VCaP (cell line): ENCODE measurements at regions not wholly inside any gene's neighbourhood (a gene's known extent, or its start where the extent isn't known, plus 50 kb on each side); places are given as distances from the start of the nearest gene placed in this dataset.
"Not testable (repeated sequence)": the region's sequence is repeated elsewhere in the genome, so short reads cannot be mapped to it uniquely, and the experiment has no call there.

ENCODE experiments used
- H3K27ac ChIP-seq: fragments of 450-650 bp; 2 replicates; pipeline ENCODE4 v1.5.1; 2017
- TF ChIP-seq, protein P1 (sequence below): fragments of 450-650 bp; conservative IDR thresholded peaks from 2 replicates; pipeline ENCODE4 v1.5.1; 2017; ENCODE audit warnings: mild to moderate bottlenecking, moderate library complexity

DNA sequence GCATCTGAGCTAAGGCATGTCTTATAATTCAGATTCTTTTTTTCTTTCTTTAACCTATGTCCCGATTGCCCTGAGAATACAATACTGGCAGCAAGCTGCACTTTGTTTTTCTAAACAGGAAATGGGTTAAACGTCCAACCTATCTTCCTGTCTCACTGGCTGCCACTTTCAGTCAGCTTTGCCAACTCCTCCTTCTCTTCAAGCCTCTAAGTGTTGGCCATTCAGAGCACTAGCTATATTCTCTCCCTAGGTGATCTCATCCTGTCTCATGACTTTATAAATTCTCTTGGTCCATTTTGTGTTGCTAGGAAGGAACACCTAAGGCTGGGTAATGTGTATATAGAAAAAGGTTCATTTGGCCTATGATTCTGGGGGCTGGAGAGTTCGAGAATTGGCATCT, 109.5 kb upstream of the TSC22D1 start:
- TF ChIP-seq, protein P1, sequence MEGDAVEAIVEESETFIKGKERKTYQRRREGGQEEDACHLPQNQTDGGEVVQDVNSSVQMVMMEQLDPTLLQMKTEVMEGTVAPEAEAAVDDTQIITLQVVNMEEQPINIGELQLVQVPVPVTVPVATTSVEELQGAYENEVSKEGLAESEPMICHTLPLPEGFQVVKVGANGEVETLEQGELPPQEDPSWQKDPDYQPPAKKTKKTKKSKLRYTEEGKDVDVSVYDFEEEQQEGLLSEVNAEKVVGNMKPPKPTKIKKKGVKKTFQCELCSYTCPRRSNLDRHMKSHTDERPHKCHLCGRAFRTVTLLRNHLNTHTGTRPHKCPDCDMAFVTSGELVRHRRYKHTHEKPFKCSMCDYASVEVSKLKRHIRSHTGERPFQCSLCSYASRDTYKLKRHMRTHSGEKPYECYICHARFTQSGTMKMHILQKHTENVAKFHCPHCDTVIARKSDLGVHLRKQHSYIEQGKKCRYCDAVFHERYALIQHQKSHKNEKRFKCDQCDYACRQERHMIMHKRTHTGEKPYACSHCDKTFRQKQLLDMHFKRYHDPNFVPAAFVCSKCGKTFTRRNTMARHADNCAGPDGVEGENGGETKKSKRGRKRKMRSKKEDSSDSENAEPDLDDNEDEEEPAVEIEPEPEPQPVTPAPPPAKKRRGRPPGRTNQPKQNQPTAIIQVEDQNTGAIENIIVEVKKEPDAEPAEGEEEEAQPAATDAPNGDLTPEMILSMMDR, result no peak
- H3K27ac ChIP-seq, result no peak overlapping the region

DNA sequence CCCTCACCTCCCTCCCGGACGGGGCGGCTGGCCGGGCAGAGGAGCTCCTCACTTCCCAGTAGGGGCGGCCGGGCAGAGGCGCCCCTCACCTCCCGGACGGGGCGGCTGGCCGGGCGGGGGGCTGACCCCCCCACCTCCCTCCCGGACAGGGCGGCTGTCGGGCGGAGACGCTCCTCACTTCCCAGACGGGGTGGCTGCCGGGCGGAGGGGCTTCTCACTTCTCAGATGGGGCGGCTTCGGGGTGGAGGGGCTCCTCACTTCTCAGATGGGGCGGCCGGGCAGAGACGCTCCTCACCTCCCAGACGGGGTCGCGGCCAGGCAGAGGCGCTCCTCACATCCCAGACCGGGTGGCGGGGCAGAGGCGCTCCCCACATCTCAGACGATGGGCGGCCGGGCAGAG, 106.3 kb upstream of the TSC22D1 start:
- H3K27ac ChIP-seq, result not testable (repeated sequence)

DNA sequence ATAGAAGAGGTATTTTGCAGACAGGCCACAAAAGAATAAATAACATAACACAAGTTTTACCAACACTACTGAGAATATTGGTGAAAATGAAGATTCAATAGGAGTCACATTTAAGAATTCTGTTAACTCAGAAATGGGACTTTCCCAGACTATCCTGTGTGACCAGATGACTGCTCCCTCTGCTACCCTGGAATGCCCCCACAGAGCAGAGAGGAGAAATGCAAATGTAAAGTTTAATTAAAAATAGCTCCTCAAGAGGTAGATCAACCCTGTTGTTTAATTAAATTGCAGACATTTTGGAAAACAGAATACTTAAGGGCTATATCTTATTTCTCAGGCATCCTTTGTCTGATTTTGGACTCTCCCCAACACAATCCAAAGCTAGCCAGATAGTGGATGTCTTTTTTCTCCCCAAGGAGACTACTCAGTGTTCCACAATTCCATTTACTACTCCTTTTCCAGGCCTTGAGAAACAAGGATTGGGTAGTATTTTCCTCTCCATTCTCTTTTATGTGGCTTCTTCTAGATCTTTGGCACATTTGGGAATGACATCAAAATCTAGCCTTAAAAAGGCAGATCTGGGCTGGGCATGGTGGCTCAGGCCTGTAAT, 104.7 kb upstream of the TSC22D1 start:
- H3K27ac ChIP-seq, result no peak overlapping the region
- TF ChIP-seq, protein P1, result no peak

DNA sequence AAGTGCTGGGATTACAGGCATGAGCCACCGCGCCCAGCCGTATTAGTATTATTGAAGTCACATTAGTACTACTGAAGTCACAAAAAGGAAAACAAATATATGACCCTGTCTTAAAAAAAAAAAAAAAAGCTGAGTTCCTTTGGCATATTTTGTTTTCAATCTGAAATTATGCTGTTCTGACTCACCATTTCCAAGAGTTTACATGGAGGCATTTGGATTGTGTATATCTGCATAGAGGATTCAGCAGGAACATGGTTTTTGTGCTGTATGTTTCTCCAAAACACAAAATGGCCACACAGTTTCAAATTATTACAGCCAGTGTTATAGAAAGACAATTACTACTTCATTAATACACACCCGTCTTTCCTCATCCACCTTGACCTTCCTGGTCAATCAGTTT, 103.5 kb upstream of the TSC22D1 start:
- H3K27ac ChIP-seq, result no peak overlapping the region
- TF ChIP-seq, protein P1, result no peak

DNA sequence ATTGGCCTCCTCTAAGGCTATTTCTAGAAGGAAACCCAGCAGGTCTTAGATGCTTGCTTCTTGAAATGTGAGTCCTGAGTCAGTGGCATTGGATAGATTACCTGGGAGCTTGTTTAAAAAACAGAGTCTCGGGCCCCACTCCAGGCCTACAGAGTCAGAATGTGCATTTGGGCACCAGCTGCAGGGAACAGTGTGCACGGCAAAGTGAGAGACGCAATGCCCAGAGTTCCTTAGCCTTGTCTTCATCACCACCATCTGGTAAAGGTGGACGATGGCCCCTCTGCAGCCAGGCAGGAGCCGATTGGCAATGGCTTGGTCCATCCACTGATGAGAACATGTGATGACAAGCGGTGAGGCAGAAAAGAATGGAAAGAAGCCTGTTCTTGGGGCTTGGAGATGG, 102.1 kb upstream of the TSC22D1 start:
- H3K27ac ChIP-seq, result no peak overlapping the region
- TF ChIP-seq, protein P1, result no peak

DNA sequence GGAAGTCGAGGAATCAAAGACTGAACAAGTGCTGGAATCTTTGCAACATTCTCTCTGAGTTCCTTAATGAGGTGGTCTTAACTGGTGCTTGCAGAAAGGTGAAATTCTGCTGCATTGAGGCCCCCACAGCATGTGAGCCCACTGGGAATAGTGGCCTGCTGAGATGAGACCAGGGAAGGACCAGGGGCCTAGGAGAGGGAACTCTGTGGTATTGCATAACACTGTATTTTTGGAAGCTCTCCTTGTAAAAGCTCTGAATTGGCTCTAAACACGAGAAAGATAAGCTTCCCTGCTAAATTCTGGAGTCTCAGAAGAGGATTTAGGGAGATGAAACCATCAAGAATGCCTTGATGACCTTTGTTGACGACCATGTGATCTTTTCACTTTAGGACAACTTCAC, 100.4 kb upstream of the TSC22D1 start:
- TF ChIP-seq, protein P1, result no peak
- no peak overlapping the region for H3K27ac ChIP-seq

DNA sequence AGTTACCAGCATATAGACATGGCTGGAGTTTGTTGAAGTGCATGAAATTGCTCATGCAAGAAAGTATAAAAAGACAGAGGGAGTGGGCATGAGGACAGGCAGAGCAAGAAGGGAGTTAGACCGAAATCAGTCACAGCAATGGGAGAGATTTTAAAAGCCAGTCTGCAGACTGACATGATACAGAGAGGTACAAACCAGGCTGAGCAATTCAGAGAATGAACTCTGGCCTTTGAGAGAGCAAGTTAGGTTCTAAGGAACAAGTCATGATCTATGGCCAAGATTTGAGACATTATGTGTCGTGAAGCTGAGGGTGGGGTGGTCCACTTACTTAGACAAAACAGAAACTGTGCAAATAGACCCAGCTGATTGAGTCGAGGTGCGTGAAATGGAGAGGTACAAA, 93.4 kb upstream of the TSC22D1 start:
- TF ChIP-seq, protein P1, result no peak
- H3K27ac ChIP-seq, result no peak overlapping the region

DNA sequence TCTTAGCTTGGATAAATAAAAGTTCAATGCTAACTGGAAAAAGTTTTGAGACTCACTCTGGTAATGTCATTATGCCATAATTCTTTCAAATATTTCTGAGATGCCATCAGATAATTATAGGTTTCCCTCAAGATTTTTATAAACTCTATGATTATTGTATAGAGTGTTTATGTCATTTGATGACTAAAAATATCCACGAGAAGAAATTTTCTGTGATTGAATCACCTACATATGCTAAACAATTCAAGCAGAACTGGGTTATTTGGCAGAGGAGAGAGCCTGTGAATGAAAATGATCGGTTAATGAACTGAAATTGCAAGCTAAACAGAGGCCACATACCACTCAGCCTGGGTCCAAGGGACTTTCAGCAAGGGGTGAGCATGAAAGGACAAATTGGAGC, 92.6 kb upstream of the TSC22D1 start:
- TF ChIP-seq, protein P1, result no peak
- H3K27ac ChIP-seq, result no peak overlapping the region
